ENCODE measurements at regions not wholly inside any gene's neighbourhood (a gene's known extent, or its start where the extent isn't known, plus 50 kb on each side); places are given as distances from the start of the nearest gene placed in this dataset.

DNA sequence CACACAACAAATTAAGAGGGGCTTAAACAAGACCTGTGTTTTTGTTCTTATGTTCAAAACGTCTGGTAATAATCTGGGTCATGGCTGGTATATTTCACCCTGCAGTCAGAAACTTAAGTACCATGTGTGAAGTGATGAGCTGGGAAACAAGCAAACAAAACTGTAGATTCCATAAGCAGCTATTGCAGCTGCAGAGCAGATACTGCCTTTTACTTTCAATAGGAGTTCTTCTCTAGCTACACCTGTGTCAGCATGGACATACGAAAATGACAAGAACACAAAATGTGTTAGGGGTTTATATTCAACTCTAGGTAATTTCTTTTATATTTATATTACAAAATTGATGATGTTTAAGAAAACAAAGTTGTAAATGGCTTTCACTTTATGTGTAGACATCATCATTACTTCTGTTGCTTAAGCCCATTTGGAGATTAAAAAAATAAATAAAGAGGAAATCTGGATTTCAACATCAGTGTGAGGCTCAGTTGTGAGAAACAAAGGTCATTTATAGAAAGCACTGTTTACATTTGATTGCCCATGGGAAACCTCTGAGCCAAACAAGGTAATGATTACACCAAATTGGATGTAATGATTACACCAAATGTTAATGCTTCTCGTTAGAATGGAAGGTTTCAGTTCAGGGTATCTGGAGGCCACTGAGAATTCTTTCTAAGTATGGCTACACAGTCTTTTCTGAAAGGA is 451.0 kb upstream of the SLC10A2 start:
- H3K27me3 ChIP-seq (ENCODE audit: insufficient read depth, low read length), result no peaks in the 10 kb centered on the region
- no peak for TF ChIP-seq CTCF (IDR thresholded peaks at IDR 0.05; ENCODE audit: extremely low read depth, low read depth, low read length)
- H3K4me1 ChIP-seq (ENCODE audit: insufficient read depth, low read length), result no peaks in the 10 kb centered on the region
- H3K9me3 ChIP-seq (ENCODE audit: low read depth, low read length), result no peaks in the 10 kb centered on the region
- H3K36me3 ChIP-seq (ENCODE audit: insufficient read depth, low read length), result no peaks in the 10 kb centered on the region
- no peak overlapping the region for H2AFZ ChIP-seq (ENCODE audit: low read length)
- no peaks in the 10 kb centered on the region for H4K20me1 ChIP-seq (ENCODE audit: insufficient read depth, low read length)
- DNase-seq (ENCODE audit: insufficient read length, low spot score, missing footprints), result no peak
- H3K27ac ChIP-seq (ENCODE audit: low read depth, low read length), result no peak overlapping the region
- H3K79me2 ChIP-seq (ENCODE audit: insufficient read depth, low read length), result no peaks in the 10 kb centered on the region
- H3K4me2 ChIP-seq (ENCODE audit: insufficient read depth, low read length), result no peak overlapping the region
- H3K4me3 ChIP-seq (ENCODE audit: insufficient read depth, low read length), result no peak overlapping the region

- H3K4me3 ChIP-seq (ENCODE audit: insufficient read depth, low read length), result no peak overlapping the region
- no peaks in the 10 kb centered on the region for H4K20me1 ChIP-seq (ENCODE audit: insufficient read depth, low read length)
- no peak for DNase-seq (ENCODE audit: insufficient read length, low spot score, missing footprints)
- H3K36me3 ChIP-seq (ENCODE audit: insufficient read depth, low read length), result no peaks in the 10 kb centered on the region
- H3K4me2 ChIP-seq (ENCODE audit: insufficient read depth, low read length), result no peak overlapping the region
- no peak overlapping the region for H2AFZ ChIP-seq (ENCODE audit: low read length)
- H3K27ac ChIP-seq (ENCODE audit: low read depth, low read length), result no peak overlapping the region
- no peak for TF ChIP-seq CTCF (IDR thresholded peaks at IDR 0.05; ENCODE audit: extremely low read depth, low read depth, low read length)
- H3K79me2 ChIP-seq (ENCODE audit: insufficient read depth, low read length), result no peaks in the 10 kb centered on the region
- no peaks in the 10 kb centered on the region for H3K9me3 ChIP-seq (ENCODE audit: low read depth, low read length)
- H3K4me1 ChIP-seq (ENCODE audit: insufficient read depth, low read length), result no peaks in the 10 kb centered on the region
- no peaks in the 10 kb centered on the region for H3K27me3 ChIP-seq (ENCODE audit: insufficient read depth, low read length)
Measured at GRCh38 chr13:103516015-103516795, 450.0 kb upstream of the SLC10A2 start.

DNA sequence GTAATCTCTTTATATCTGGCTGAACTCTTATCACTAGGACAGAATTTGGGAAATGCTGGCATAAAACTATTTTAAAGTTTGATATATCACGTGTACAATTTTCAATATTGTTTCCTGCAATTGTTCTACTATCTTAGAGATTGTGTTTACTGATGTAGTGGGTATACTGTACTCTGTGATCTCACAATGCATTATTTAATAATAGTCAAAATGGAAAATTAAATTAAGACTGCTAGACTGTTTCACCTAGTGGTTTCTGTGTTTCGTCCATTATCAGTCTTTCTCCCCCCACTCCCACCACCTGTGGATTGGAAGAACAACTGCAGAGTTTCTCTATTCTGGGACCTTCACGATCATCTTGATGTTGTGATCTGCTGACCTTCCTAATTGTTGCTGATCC is 449.2 kb upstream of the SLC10A2 start:
- no peak for TF ChIP-seq CTCF (IDR thresholded peaks at IDR 0.05; ENCODE audit: extremely low read depth, low read depth, low read length)
- no peaks in the 10 kb centered on the region for H3K4me1 ChIP-seq (ENCODE audit: insufficient read depth, low read length)
- H2AFZ ChIP-seq (ENCODE audit: low read length), result no peak overlapping the region
- no peak for DNase-seq (ENCODE audit: insufficient read length, low spot score, missing footprints)
- H3K79me2 ChIP-seq (ENCODE audit: insufficient read depth, low read length), result no peaks in the 10 kb centered on the region
- H3K27me3 ChIP-seq (ENCODE audit: insufficient read depth, low read length), result no peaks in the 10 kb centered on the region
- no peaks in the 10 kb centered on the region for H3K36me3 ChIP-seq (ENCODE audit: insufficient read depth, low read length)
- H3K4me2 ChIP-seq (ENCODE audit: insufficient read depth, low read length), result no peak overlapping the region
- H4K20me1 ChIP-seq (ENCODE audit: insufficient read depth, low read length), result no peaks in the 10 kb centered on the region
- no peak overlapping the region for H3K4me3 ChIP-seq (ENCODE audit: insufficient read depth, low read length)
- H3K9me3 ChIP-seq (ENCODE audit: low read depth, low read length), result no peaks in the 10 kb centered on the region
- H3K27ac ChIP-seq (ENCODE audit: low read depth, low read length), result no peak overlapping the region

DNA sequence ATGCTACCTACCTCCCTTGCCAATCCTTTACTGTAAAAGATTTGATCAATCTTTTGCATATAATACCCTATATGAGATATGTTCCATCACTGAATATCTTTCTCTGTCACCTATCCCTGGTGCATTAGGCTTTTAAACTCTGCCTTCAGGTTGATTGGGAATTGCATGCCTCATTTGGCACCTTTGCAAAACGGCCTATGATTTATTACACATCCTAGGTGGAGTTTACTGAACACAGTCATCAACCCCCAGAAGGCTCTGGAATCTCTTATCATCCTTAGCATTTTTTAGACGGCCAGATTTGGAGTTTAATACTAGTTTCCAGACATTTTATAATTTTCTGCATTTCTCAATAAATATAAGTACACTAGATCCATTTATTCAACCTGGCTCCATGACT is 448.4 kb upstream of the SLC10A2 start:
- Histone ChIP-seq H3K4me1 (ENCODE audit: insufficient read depth, low read length) (no peaks in the 10 kb centered on the region), H3K36me3 (ENCODE audit: insufficient read depth, low read length) (no peaks in the 10 kb centered on the region), H3K4me2 (ENCODE audit: insufficient read depth, low read length) (no peak overlapping the region), H4K20me1 (ENCODE audit: insufficient read depth, low read length) (no peaks in the 10 kb centered on the region), H3K4me3 (ENCODE audit: insufficient read depth, low read length) (no peak overlapping the region), H2AFZ (ENCODE audit: low read length) (no peak overlapping the region), H3K9me3 (ENCODE audit: low read depth, low read length) (no peaks in the 10 kb centered on the region), H3K27me3 (ENCODE audit: insufficient read depth, low read length) (no peaks in the 10 kb centered on the region), H3K79me2 (ENCODE audit: insufficient read depth, low read length) (no peaks in the 10 kb centered on the region), H3K27ac (ENCODE audit: low read depth, low read length) (no peak overlapping the region)
- TF ChIP-seq CTCF (IDR thresholded peaks at IDR 0.05; ENCODE audit: extremely low read depth, low read depth, low read length), result no peak
- no peak for DNase-seq (ENCODE audit: insufficient read length, low spot score, missing footprints)

Data from osteoblast (primary cell).